ENCODE measurements at regions not wholly inside any gene's neighbourhood (a gene's known extent, or its start where the extent isn't known, plus 50 kb on each side); places are given as distances from the start of the nearest gene placed in this dataset.

GRCh38 chr17:34850023-34850422 is 111.2 kb downstream of the CCT6B start:
- Histone ChIP-seq H3K4me3 (ENCODE audit: insufficient read depth in 1 of 2, low read depth in 1 of 2, low read length in 2 of 2) (no peak overlapping the region), H3K27me3 (ENCODE audit: control insufficient read depth in 1 of 2, insufficient read depth in 1 of 2, low read length in 2 of 2) (peaks cover 0 to 14% of the 10 kb centered on the region in 2 experiments), H3K27ac (ENCODE audit: low read length, poor library complexity, severe bottlenecking) (no peak overlapping the region), H2AK5ac (ENCODE audit: low read length, severe bottlenecking) (no peak overlapping the region), H2AFZ (ENCODE audit: low read depth, low read length) (no peak overlapping the region), H4K8ac (ENCODE audit: low read length) (no peak overlapping the region), H3K36me3 (ENCODE audit: control insufficient read depth in 1 of 2, insufficient read depth in 2 of 2, low read depth in 1 of 2, low read length in 2 of 2) (no peaks in the 10 kb centered on the region), H2BK120ac (ENCODE audit: low read depth, low read length) (no peak overlapping the region), H2BK5ac (ENCODE audit: low read depth, low read length, poor library complexity, severe bottlenecking) (no peak overlapping the region), H3K9me3 (ENCODE audit: control insufficient read depth, low read length) (no peaks in the 10 kb centered on the region), H2BK12ac (ENCODE audit: low read length in 2 of 2) (no peak overlapping the region), H3K23ac (ENCODE audit: low read length in 2 of 2) (no peak overlapping the region), H3K4me2 (ENCODE audit: low read length, poor library complexity, severe bottlenecking) (no peak overlapping the region), H3K18ac (ENCODE audit: low read depth in 1 of 2, low read length in 2 of 2) (no peak overlapping the region), H2BK15ac (ENCODE audit: low read depth, poor library complexity, severe bottlenecking) (no peak overlapping the region), H3K14ac (ENCODE audit: low read length in 2 of 2) (no peak overlapping the region), H3K79me1 (replicated peaks; ENCODE audit: low read length, poor library complexity, severe bottlenecking) (no peaks in the 10 kb centered on the region), H3K9ac (ENCODE audit: low read length) (no peak overlapping the region), H4K91ac (ENCODE audit: low read length) (no peak overlapping the region), H3K4me1 (ENCODE audit: control insufficient read depth, insufficient read depth, low read depth, low read length) (no peaks in the 10 kb centered on the region), H3K4ac (ENCODE audit: low read depth in 1 of 2, low read length in 2 of 2) (no peak overlapping the region)
- WGBS = 79% methylated on average over 4 of the region's 4 CpGs
- no peak for DNase-seq

DNA sequence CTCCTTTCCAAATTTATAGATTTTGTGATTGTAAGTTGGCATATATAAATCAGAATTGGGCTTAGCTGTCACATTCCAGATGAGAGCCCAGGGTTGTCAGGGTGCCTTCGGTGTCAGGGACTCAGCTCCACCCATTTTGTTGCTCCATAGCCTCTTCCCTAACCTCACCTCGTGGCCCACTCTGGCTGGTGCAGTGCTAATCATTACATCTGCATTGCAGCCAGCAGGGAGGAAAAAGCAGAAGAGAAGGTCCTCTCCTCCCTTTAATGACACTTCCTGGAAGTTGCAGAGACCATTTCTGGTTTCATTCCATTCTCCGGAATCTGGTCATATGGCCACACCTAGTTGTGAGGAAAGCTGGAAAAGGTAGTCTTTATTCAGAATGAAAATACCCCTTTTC is 113.3 kb downstream of the CCT6B start:
- Histone ChIP-seq H2AK5ac (ENCODE audit: low read length, severe bottlenecking) (no peak overlapping the region), H2BK12ac (ENCODE audit: low read length in 2 of 2) (no peak overlapping the region), H3K9me3 (ENCODE audit: control insufficient read depth, low read length) (no peaks in the 10 kb centered on the region), H2BK120ac (ENCODE audit: low read depth, low read length) (no peak overlapping the region), H3K14ac (ENCODE audit: low read length in 2 of 2) (no peak overlapping the region), H2BK15ac (ENCODE audit: low read depth, poor library complexity, severe bottlenecking) (no peak overlapping the region), H3K27me3 (ENCODE audit: control insufficient read depth in 1 of 2, insufficient read depth in 1 of 2, low read length in 2 of 2) (peaks cover 0 to 6% of the 10 kb centered on the region in 2 experiments), H3K79me1 (replicated peaks; ENCODE audit: low read length, poor library complexity, severe bottlenecking) (no peaks in the 10 kb centered on the region), H3K27ac (ENCODE audit: low read length, poor library complexity, severe bottlenecking) (no peak overlapping the region), H3K4me2 (ENCODE audit: low read length, poor library complexity, severe bottlenecking) (no peak overlapping the region), H4K91ac (ENCODE audit: low read length) (no peak overlapping the region), H3K4me3 (ENCODE audit: insufficient read depth in 1 of 2, low read depth in 1 of 2, low read length in 2 of 2) (no peak overlapping the region), H3K9ac (ENCODE audit: low read length) (no peak overlapping the region), H3K4me1 (ENCODE audit: control insufficient read depth, insufficient read depth, low read depth, low read length) (no peaks in the 10 kb centered on the region), H4K8ac (ENCODE audit: low read length) (no peak overlapping the region), H2AFZ (ENCODE audit: low read depth, low read length) (no peak overlapping the region), H3K18ac (ENCODE audit: low read depth in 1 of 2, low read length in 2 of 2) (no peak overlapping the region), H3K36me3 (ENCODE audit: control insufficient read depth in 1 of 2, insufficient read depth in 2 of 2, low read depth in 1 of 2, low read length in 2 of 2) (no peaks in the 10 kb centered on the region), H3K23ac (ENCODE audit: low read length in 2 of 2) (no peak overlapping the region), H3K4ac (ENCODE audit: low read depth in 1 of 2, low read length in 2 of 2) (no peak overlapping the region), H2BK5ac (ENCODE audit: low read depth, low read length, poor library complexity, severe bottlenecking) (no peak overlapping the region)
- 40% methylated on average over 2 of the region's 3 CpGs for WGBS
- DNase-seq = no peak

DNA sequence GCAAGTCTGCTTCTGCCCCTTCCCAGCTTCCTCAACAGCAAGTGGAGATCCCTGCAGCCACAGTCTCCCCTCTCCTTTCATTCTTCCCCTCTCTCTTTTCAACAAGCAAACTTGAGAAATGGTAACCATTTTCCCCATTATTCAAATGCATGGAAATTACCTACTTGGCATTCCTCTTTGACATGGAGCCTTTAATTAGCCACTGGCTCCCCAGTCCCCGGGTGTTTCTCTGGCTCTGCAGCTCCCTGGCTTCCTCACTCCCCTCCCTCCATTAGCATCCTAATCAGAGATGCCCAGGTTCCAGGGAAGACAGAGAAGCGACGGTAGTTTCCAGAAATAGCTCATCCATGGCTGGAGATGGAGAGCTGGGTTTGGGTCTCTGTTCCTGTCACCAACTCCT is 116.0 kb downstream of the CCT6B start:
- H3K36me3 ChIP-seq (ENCODE audit: control insufficient read depth in 1 of 2, insufficient read depth in 2 of 2, low read depth in 1 of 2, low read length in 2 of 2) = no peaks in the 10 kb centered on the region
- H3K18ac ChIP-seq (ENCODE audit: low read depth in 1 of 2, low read length in 2 of 2) = no peak overlapping the region
- H3K4me3 ChIP-seq (ENCODE audit: insufficient read depth in 1 of 2, low read depth in 1 of 2, low read length in 2 of 2) = no peak overlapping the region
- no peak overlapping the region for H2AFZ ChIP-seq (ENCODE audit: low read depth, low read length)
- H3K4me1 ChIP-seq (ENCODE audit: control insufficient read depth, insufficient read depth, low read depth, low read length) = no peaks in the 10 kb centered on the region
- H4K8ac ChIP-seq (ENCODE audit: low read length) = no peak overlapping the region
- no peak overlapping the region for H3K9ac ChIP-seq (ENCODE audit: low read length)
- H3K9me3 ChIP-seq (ENCODE audit: control insufficient read depth, low read length) = no peaks in the 10 kb centered on the region
- H2BK15ac ChIP-seq (ENCODE audit: low read depth, poor library complexity, severe bottlenecking) = no peak overlapping the region
- no peak overlapping the region for H3K14ac ChIP-seq (ENCODE audit: low read length in 2 of 2)
- H2BK5ac ChIP-seq (ENCODE audit: low read depth, low read length, poor library complexity, severe bottlenecking) = no peak overlapping the region
- DNase-seq = no peak
- no peak overlapping the region for H3K4me2 ChIP-seq (ENCODE audit: low read length, poor library complexity, severe bottlenecking)
- no peak overlapping the region for H3K27ac ChIP-seq (ENCODE audit: low read length, poor library complexity, severe bottlenecking)
- H3K79me1 ChIP-seq (replicated peaks; ENCODE audit: low read length, poor library complexity, severe bottlenecking) = no peaks in the 10 kb centered on the region
- no peak overlapping the region for H2AK5ac ChIP-seq (ENCODE audit: low read length, severe bottlenecking)
- H3K23ac ChIP-seq (ENCODE audit: low read length in 2 of 2) = no peak overlapping the region
- H2BK120ac ChIP-seq (ENCODE audit: low read depth, low read length) = no peak overlapping the region
- H3K4ac ChIP-seq (ENCODE audit: low read depth in 1 of 2, low read length in 2 of 2) = no peak overlapping the region
- H2BK12ac ChIP-seq (ENCODE audit: low read length in 2 of 2) = no peak overlapping the region
- H3K27me3 ChIP-seq (ENCODE audit: control insufficient read depth in 1 of 2, insufficient read depth in 1 of 2, low read length in 2 of 2) = peaks cover 0 to 13% of the 10 kb centered on the region in 2 experiments
- whole genome bisulfite sequencing = 45% methylated on average over 3 of the region's 3 CpGs
- no peak overlapping the region for H4K91ac ChIP-seq (ENCODE audit: low read length)

DNA sequence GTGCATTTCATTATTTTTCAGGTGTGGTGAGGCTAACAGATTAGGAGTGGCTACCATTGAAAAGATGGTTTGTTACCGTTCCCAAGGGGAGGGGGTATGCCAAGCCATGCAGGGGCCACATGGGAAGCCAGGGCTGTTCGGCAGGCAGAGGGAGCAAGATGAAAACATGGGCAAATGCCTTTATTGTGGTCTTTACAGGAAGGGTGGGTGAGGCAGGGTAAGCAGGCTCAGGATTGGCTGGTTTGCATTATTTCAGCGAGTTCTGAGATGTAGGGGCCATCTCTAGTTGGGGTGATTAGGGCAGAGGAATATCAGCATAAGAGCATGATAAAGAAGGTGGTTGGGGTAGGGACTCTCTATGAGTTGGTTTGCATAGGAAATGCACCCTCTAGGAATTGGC is 117.6 kb downstream of the CCT6B start:
- no peak overlapping the region for H3K18ac ChIP-seq (ENCODE audit: low read depth in 1 of 2, low read length in 2 of 2)
- no peak overlapping the region for H2BK12ac ChIP-seq (ENCODE audit: low read length in 2 of 2)
- no peak overlapping the region for H3K23ac ChIP-seq (ENCODE audit: low read length in 2 of 2)
- H3K9ac ChIP-seq (ENCODE audit: low read length) = no peak overlapping the region
- no peaks in the 10 kb centered on the region for H3K9me3 ChIP-seq (ENCODE audit: control insufficient read depth, low read length)
- no peak overlapping the region for H3K4ac ChIP-seq (ENCODE audit: low read depth in 1 of 2, low read length in 2 of 2)
- no peak overlapping the region for H3K27ac ChIP-seq (ENCODE audit: low read length, poor library complexity, severe bottlenecking)
- no peak overlapping the region for H2AK5ac ChIP-seq (ENCODE audit: low read length, severe bottlenecking)
- peaks cover 0 to 15% of the 10 kb centered on the region in 2 experiments for H3K27me3 ChIP-seq (ENCODE audit: control insufficient read depth in 1 of 2, insufficient read depth in 1 of 2, low read length in 2 of 2)
- 68% methylated on average over 3 of the region's 3 CpGs for WGBS
- no peak overlapping the region for H2BK120ac ChIP-seq (ENCODE audit: low read depth, low read length)
- no peak overlapping the region for H2AFZ ChIP-seq (ENCODE audit: low read depth, low read length)
- no peak overlapping the region for H3K14ac ChIP-seq (ENCODE audit: low read length in 2 of 2)
- DNase-seq = no peak
- H3K4me1 ChIP-seq (ENCODE audit: control insufficient read depth, insufficient read depth, low read depth, low read length) = no peaks in the 10 kb centered on the region
- H2BK15ac ChIP-seq (ENCODE audit: low read depth, poor library complexity, severe bottlenecking) = no peak overlapping the region
- H3K4me2 ChIP-seq (ENCODE audit: low read length, poor library complexity, severe bottlenecking) = no peak overlapping the region
- H3K79me1 ChIP-seq (replicated peaks; ENCODE audit: low read length, poor library complexity, severe bottlenecking) = no peaks in the 10 kb centered on the region
- H4K8ac ChIP-seq (ENCODE audit: low read length) = no peak overlapping the region
- no peak overlapping the region for H2BK5ac ChIP-seq (ENCODE audit: low read depth, low read length, poor library complexity, severe bottlenecking)
- H4K91ac ChIP-seq (ENCODE audit: low read length) = no peak overlapping the region
- H3K36me3 ChIP-seq (ENCODE audit: control insufficient read depth in 1 of 2, insufficient read depth in 2 of 2, low read depth in 1 of 2, low read length in 2 of 2) = no peaks in the 10 kb centered on the region
- H3K4me3 ChIP-seq (ENCODE audit: insufficient read depth in 1 of 2, low read depth in 1 of 2, low read length in 2 of 2) = no peak overlapping the region
